Activated T-helper 1 cell treated with anti-CD3 and anti-CD28 coated beads, Interleukin-12 subunit alpha, Interleukin-12 subunit beta, Interleukin-2, Interleukin-4 antibody, amounts not matched to agents 30 ng/mL and 10 ng/mL and 1 ng/mL, durations not matched to agents 14 hours and 24 hours and 36 hours (primary cell): ENCODE measurements at regions not wholly inside any gene's neighbourhood (a gene's known extent, or its start where the extent isn't known, plus 50 kb on each side); places are given as distances from the start of the nearest gene placed in this dataset.
"Not testable (repeated sequence)": the region's sequence is repeated elsewhere in the genome, so short reads cannot be mapped to it uniquely, and the experiment has no call there.

ENCODE experiments used
- DNase-seq: peaks from one replicate; pipeline ENCODE4 v3.0.0; 2021; ENCODE audit warnings: low spot score
- H3K27ac Mint-ChIP-seq: one replicate; pipeline ENCODE4 v1.8.0; 2021; ENCODE audit warnings: mild to moderate bottlenecking, mixed read lengths
- H3K27me3 Mint-ChIP-seq: one replicate; pipeline ENCODE4 v1.8.0; 2022; ENCODE audit warnings: mild to moderate bottlenecking, moderate library complexity, mixed read lengths; ENCODE audit not compliant: insufficient read depth
- H3K36me3 Mint-ChIP-seq: one replicate; pipeline ENCODE4 v1.8.0; 2021; ENCODE audit warnings: low read depth, mixed read lengths
- H3K4me1 Mint-ChIP-seq: one replicate; pipeline ENCODE4 v1.8.0; 2021; ENCODE audit warnings: low read depth, mixed read lengths
- H3K4me3 Mint-ChIP-seq: one replicate; pipeline ENCODE4 v1.8.0; 2021; ENCODE audit warnings: mild to moderate bottlenecking, moderate library complexity, mixed read lengths
- H3K9me3 Mint-ChIP-seq: one replicate; pipeline ENCODE4 v1.8.0; 2021; ENCODE audit warnings: mixed read lengths
- intact Hi-C: fragments of 100-400 bp; cut with micrococcal nuclease; formaldehyde crosslinking; loops from one replicate; pipeline ENCODE4 v1.15.1; 2024

- H3K36me3 Mint-ChIP-seq, intact Hi-C loops, DNase-seq, H3K4me3 Mint-ChIP-seq, H3K4me1 Mint-ChIP-seq, H3K27ac Mint-ChIP-seq, H3K9me3 Mint-ChIP-seq, H3K27me3 Mint-ChIP-seq: not testable (repeated sequence)
Measured at GRCh38 chr7:50898604-50899477, 116.1 kb upstream of the GRB10 start.

DNA sequence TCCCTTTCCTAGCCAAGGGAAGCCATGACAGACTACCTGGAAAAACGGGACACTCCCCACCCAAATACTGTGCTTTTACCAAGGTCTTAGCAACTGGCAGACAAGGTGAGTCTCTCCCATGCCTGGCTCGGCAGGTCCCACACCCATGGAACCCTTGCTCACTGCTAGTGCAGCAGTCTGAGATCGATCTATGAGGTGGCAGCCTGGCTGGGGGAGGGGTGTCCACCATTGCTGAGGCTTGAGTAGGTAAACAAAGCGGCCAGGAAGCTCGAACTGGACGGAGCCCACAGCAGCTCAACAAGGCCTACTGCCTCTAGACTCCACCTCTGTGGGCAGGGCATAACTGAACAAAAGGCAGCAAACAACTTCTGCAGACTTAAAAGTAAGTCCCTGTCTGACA lies 104.4 kb upstream of the GRB10 start:
- H3K9me3 Mint-ChIP-seq, H3K27me3 Mint-ChIP-seq, H3K4me1 Mint-ChIP-seq, DNase-seq, H3K4me3 Mint-ChIP-seq, intact Hi-C loops, H3K27ac Mint-ChIP-seq, H3K36me3 Mint-ChIP-seq: not testable (repeated sequence)

GRCh38 chr7:50872437-50872836 lies 89.7 kb upstream of the GRB10 start:
- intact Hi-C loops = no loop called here
- Mint-ChIP-seq H3K4me3 (no peak overlapping the region), H3K27me3 (peaks cover 16% of the 10 kb centered on the region), H3K4me1 (no peaks in the 10 kb centered on the region), H3K9me3 (no peaks in the 10 kb centered on the region), H3K27ac (no peak overlapping the region), H3K36me3 (no peaks in the 10 kb centered on the region)
- DNase-seq = no peak

GRCh38 chr7:50869108-50869725 lies 86.5 kb upstream of the GRB10 start:
- Mint-ChIP-seq H3K9me3 (no peaks in the 10 kb centered on the region), H3K27ac (no peak overlapping the region), H3K27me3 (peaks cover 13% of the 10 kb centered on the region), H3K4me1 (no peaks in the 10 kb centered on the region), H3K36me3 (no peaks in the 10 kb centered on the region), H3K4me3 (no peak overlapping the region)
- no peak for DNase-seq
- intact Hi-C loops = no loop called here

DNA sequence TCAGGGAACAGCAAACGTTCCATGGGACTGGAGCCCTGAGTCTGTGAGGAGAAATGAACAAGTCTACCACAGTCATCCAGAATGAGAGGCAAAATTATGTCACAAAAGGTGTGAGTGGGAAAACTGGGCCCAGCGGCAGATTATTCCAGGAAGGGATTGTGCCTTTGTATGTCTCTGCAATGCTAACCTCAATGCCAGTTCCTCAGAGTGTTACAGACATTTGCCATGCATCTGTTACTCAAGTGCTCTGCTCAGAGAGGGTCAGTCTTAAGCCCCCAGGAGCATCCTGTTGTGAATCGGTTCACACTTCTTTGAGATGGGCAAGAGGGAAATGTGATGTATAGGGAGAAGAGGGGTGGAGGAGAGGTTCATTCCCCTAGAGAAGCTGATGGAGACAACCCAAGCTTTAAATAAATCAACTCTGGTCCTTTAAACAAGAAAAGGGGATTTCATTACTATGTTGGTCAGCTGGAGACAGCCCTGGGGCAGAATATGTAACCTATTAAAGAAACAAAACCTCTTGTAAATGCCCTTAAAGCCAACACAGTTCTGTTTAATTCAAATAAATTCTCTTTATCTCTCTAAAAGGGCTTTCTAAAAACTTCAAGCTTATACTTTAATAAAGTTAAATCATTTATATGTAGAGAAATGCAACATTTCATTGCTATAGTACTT lies 85.9 kb upstream of the GRB10 start:
- intact Hi-C loops = no loop called here
- peaks cover 12% of the 10 kb centered on the region for H3K27me3 Mint-ChIP-seq
- no peak overlapping the region for H3K4me3 Mint-ChIP-seq
- no peaks in the 10 kb centered on the region for H3K4me1 Mint-ChIP-seq
- DNase-seq = no peak
- no peaks in the 10 kb centered on the region for H3K9me3 Mint-ChIP-seq
- no peak overlapping the region for H3K27ac Mint-ChIP-seq
- no peaks in the 10 kb centered on the region for H3K36me3 Mint-ChIP-seq

DNA sequence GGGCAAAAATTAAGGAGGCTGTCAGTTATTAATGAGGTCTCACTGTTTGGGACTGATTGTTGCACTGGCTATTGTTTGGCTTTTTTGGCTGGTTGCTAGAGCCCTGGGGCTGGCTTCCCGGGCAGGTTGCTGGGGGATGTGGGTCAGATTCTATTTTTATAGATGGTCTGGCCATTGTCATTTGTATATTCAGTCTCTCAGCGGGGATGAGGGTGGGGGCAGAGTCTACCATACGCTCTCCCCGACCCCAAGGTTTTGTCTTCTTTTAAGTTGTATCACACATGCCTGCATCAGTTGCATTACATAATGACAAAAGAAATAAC lies 84.3 kb upstream of the GRB10 start:
- peaks cover 10% of the 10 kb centered on the region for H3K27me3 Mint-ChIP-seq
- DNase-seq = no peak
- intact Hi-C loops = no loop called here
- no peak overlapping the region for H3K4me3 Mint-ChIP-seq
- no peaks in the 10 kb centered on the region for H3K9me3 Mint-ChIP-seq
- H3K27ac Mint-ChIP-seq = no peak overlapping the region
- no peaks in the 10 kb centered on the region for H3K4me1 Mint-ChIP-seq
- no peaks in the 10 kb centered on the region for H3K36me3 Mint-ChIP-seq

DNA sequence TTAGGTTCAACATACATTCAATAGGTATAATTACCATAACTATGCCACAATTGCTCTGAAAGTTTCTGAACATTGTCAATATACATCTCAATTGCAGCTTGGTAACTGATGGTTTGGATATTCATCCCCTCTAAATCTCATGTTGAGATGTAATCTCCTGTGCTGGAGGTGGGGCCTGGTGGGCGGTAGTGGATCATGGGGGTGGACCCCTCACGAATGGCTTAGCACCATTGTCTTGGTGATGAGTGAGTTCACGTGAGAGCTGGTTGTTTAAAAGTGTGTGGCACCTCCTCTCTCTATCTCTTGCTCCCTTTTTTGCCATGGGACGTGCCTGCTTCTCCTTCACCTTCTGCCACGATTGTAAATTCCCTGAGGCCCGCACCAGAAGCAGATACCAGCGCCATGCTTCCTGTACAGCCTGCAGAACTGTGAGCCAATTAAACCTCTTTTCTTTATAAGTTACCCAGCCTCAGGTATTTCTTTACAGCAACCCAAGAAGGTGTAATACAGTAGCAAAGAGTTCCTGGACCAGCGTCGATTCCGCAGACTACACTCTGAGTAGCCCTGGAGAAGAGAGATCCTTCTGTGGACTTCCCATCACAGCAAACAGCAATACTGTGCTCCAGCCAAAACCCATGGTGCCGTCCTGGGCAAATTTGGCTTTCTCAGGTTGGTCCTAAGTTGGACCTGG lies 83.8 kb upstream of the GRB10 start:
- intact Hi-C loops = no loop called here
- no peak for DNase-seq
- no peak overlapping the region for H3K27ac Mint-ChIP-seq
- H3K9me3 Mint-ChIP-seq = no peaks in the 10 kb centered on the region
- H3K4me3 Mint-ChIP-seq = no peak overlapping the region
- peaks cover 10% of the 10 kb centered on the region for H3K27me3 Mint-ChIP-seq
- no peaks in the 10 kb centered on the region for H3K4me1 Mint-ChIP-seq
- no peaks in the 10 kb centered on the region for H3K36me3 Mint-ChIP-seq

DNA sequence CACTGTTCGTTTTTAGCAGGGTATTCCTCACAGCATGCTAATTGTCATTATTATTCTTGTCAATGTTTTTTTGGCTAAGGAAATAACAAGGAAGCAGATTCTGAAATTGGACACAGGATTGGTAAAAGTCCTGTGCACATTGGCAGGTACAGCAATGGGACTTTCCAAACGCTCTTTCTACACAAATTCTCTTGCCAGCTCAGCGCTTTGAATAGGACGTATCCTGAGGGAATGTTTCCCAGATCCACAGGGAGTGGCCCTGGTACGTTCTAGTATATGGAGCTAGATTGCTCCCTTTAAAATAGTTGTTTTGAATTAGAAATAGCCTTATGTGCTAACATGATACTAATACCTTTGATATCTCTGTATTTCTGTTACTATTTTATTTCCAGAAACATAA lies 82.8 kb upstream of the GRB10 start:
- Mint-ChIP-seq H3K4me3 (no peak overlapping the region), H3K9me3 (no peaks in the 10 kb centered on the region), H3K27me3 (peaks cover 7% of the 10 kb centered on the region), H3K27ac (no peak overlapping the region), H3K36me3 (no peaks in the 10 kb centered on the region), H3K4me1 (no peaks in the 10 kb centered on the region)
- DNase-seq = no peak
- intact Hi-C loops = no loop called here

DNA sequence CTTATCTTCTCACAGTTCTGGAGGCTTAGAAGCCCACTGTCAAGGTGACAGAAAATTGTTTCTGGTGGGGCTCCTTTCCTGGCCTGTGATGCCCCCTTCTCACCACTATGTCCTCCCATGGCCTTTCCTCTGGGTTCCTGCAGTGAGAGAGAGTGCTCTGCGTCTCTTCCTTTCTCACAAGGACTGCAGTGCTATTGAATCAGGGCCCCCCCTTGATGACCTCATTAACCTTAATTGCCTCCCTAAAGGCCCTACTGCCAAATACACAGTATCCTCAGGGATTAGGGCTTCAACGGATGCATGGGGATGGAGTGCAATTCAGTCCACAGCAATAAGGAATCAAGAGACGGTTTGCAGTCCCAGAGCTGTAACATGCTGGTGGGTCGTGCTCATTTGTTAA lies 82.0 kb upstream of the GRB10 start:
- DNase-seq = no peak
- H3K4me3 Mint-ChIP-seq = no peak overlapping the region

DNA sequence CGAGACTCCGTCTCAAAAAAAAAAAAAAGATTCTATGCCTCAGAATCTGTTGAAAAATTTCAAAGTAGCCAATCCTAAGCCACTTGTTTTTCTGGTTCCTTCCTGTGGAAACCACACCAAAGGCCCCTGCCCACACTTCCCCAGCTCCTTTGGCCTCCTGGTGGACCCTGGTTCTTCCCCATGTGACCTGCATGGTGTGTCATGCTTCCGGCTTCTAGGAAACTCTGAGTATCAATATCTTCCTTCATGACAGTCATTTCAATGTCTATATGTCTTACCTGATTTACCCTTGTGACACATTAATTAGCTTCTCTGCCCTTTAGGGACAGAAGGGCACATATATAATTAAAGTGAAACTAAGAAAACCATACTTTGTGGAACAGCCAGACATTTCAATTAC lies 80.4 kb upstream of the GRB10 start:
- H3K4me3 Mint-ChIP-seq = no peak overlapping the region
- no peak overlapping the region for H3K27ac Mint-ChIP-seq
- H3K27me3 Mint-ChIP-seq = peaks cover 9% of the 10 kb centered on the region
- intact Hi-C loops = no loop called here
- no peak for DNase-seq
- H3K36me3 Mint-ChIP-seq = no peaks in the 10 kb centered on the region
- no peaks in the 10 kb centered on the region for H3K4me1 Mint-ChIP-seq
- H3K9me3 Mint-ChIP-seq = no peaks in the 10 kb centered on the region

More for the DNA sequence above, 82.0 kb upstream of the GRB10 start:
- H3K4me1 Mint-ChIP-seq = no peaks in the 10 kb centered on the region
- no peak overlapping the region for H3K27ac Mint-ChIP-seq
- H3K9me3 Mint-ChIP-seq = no peaks in the 10 kb centered on the region
- intact Hi-C loops = no loop called here
- no peaks in the 10 kb centered on the region for H3K36me3 Mint-ChIP-seq
- H3K27me3 Mint-ChIP-seq = peaks cover 7% of the 10 kb centered on the region

DNA sequence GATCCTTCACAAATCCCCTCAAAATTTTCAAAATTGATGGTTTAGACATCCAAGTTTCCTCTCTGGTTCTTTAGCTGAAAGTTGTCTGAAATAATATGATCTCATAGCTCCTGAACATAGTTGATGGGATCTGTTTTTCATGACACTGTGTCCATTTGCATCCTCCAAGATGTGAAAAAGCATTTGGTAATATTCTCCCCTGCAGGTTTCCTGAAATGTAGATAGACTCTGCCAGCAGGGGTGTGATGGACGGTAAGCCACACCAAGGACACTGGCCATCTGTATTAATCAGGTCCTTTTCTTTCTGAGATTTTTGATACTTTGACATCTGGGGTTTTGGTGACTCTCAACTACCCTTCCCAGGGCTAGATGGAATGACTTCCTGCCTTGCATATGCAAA lies 79.6 kb upstream of the GRB10 start:
- intact Hi-C loops = no loop called here
- no peaks in the 10 kb centered on the region for H3K36me3 Mint-ChIP-seq
- no peaks in the 10 kb centered on the region for H3K9me3 Mint-ChIP-seq
- H3K27me3 Mint-ChIP-seq = peaks cover 9% of the 10 kb centered on the region
- H3K27ac Mint-ChIP-seq = no peak overlapping the region
- H3K4me1 Mint-ChIP-seq = no peaks in the 10 kb centered on the region
- H3K4me3 Mint-ChIP-seq = no peak overlapping the region
- no peak for DNase-seq

GRCh38 chr7:50860598-50860997 lies 77.9 kb upstream of the GRB10 start:
- Mint-ChIP-seq H3K4me3 (no peak overlapping the region), H3K36me3 (no peaks in the 10 kb centered on the region), H3K27me3 (peaks cover 6% of the 10 kb centered on the region), H3K27ac (no peak overlapping the region), H3K9me3 (no peaks in the 10 kb centered on the region), H3K4me1 (no peaks in the 10 kb centered on the region)
- intact Hi-C loops = no loop called here
- DNase-seq = no peak

DNA sequence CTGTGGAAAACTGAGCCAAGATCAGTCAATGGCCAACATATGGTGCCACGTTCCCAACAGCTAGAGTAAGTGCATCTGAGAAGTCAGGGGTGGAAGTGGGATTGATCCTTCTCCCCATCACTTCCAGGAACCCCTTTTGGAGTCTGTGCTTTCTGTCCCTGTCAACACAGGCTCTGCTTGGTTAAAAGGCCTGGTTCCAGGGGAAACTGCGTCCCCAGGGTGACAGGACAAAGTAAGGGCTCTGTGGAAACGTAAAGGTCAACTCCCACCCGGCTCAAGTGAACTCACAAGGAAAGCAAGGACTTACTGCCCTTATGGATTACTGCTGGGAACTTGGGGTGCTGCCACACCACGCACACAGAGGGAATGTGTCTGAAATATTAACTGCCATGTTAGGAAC lies 77.5 kb upstream of the GRB10 start:
- Mint-ChIP-seq H3K9me3 (no peaks in the 10 kb centered on the region), H3K27ac (no peak overlapping the region), H3K4me3 (no peak overlapping the region), H3K36me3 (no peaks in the 10 kb centered on the region), H3K27me3 (peaks cover 6% of the 10 kb centered on the region), H3K4me1 (no peaks in the 10 kb centered on the region)
- intact Hi-C loops = no loop called here
- DNase-seq = no peak
